Germinal center (tissue), 1 donor: ENCODE measurements at regions not wholly inside any gene's neighbourhood (a gene's known extent, or its start where the extent isn't known, plus 50 kb on each side); places are given as distances from the start of the nearest gene placed in this dataset.

ENCODE experiments used
- DNase-seq: peaks from one replicate; pipeline ENCODE4 v3.0.0; 2012; ENCODE audit warnings: mixed read lengths, low spot score

DNA sequence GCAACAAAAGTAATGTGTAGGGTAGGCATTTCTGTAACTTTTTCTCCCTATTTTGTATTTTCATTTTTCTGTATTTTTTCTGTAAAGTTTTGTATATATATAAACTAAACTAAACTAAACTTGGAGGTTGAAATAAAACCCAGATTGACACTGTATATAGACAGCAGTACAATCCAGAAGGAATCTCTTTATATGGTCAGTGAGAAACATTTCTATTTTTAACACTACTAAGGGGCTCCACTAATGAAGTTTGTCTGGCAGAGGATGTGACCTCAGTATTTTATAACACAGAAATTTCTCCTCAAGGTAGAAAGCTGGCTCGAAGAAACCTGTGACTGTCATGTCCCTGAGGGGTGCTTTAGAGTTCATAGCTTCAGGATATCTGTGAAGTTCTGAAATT lies 959.2 kb downstream of the ADGRL3 start:
- DNase-seq, result no peak

DNA sequence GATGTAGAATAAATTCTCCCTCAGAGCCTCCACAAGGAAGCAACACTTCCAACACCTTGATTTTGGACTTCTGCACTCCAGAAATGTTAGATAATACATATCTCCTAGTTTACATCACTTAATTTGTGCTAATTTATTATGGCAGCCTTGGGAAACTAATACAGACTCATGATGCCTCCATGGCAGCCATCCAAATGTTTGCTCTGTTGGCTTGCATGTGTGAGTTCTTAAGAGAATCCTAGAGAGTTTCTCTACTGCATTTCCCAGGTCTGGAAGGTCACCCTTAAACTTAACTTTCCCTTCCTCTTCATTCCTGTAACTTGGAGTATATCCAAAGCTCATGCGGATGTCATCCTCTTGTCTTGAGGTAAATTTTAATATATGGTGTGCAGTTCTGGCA lies 956.1 kb downstream of the ADGRL3 start:
- DNase-seq, result no peak

DNA sequence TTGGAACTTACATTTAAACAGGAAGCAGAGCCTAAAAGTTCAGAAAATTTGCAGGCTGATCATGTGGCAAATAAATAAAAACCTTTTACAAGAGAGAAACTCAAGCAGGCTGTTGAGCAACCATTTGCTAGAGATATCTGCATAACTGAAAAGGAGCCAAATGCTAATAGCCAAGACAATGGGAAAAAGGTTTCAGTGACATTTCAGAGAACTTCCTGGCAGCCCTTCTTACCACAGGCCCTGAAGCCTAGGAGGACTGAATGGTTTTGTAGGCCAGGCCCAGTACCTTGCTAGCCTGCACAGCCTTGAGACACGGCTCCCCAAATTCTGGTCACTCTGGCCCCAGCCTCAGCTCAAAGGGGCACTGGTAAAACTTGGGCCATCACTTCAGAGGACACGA lies 945.1 kb downstream of the ADGRL3 start:
- DNase-seq, result no peak

DNA sequence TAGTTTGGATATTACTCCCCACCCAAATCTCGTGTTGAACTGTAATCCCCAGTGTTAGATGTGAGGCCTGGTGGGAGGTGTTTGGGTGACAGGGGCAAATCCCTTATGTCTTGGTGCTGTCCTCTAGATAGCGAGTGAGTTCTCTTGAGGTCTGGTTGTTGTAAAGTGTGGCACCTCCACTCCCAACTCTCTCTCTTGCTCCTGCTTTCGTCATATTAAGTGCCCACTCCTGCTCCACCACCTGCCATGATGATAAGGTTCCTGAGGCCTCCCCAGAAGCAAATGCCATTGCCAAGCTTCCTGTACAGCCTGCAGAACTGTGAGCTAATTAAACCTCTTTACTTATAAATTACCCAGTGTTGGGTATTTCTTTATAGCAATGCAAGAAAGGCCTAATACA lies 944.3 kb downstream of the ADGRL3 start:
- no peak for DNase-seq

DNA sequence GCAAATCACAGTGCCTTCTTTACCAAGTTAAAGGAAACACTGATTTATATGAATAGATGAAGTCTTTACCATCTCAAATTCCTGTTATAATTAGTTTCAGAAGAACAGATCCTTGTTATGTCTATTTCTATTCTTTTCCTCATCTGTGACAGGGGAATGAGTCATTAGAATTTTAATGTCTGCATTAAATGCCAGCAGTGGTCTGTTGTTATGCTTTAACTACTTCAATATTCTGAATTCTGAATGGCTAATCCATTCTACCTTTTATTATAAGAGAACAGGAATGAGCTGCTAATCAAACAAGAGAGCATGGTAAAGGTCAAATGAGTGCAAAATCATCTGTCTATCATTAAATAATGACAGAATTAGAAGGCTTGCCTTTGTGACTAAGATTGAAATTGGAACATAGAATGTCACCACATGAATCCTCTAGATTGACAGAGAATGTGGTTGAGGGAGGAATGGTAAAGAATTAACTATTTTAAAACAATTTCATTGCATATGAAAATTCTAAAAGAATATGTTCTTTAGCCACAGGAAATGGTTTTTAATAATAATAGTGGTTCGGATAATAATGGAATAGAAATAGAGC lies 935.5 kb downstream of the ADGRL3 start:
- DNase-seq, result no peak

DNA sequence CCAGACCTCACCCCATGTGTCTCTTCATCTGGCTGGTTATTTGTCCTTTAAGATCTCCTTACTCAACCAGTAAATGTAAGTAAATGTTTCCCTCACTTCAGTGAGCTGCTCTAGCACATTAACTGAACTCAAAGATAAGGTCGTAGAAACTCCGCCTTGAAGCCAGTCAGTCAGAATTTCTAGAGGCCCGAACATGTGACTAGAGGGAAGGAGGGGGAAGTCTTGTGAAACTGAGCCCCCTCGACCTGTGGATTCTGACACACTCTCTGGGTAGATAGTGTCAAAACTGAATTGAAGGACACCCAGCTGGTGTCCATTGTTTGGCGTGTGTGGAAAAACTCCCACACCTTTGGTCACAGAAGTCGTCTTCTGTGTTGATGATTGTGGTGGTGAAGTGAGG lies 933.9 kb downstream of the ADGRL3 start:
- DNase-seq, result no peak

- no peak for DNase-seq
Measured at GRCh38 chr4:62133101-62133897, 933.2 kb downstream of the ADGRL3 start.

DNA sequence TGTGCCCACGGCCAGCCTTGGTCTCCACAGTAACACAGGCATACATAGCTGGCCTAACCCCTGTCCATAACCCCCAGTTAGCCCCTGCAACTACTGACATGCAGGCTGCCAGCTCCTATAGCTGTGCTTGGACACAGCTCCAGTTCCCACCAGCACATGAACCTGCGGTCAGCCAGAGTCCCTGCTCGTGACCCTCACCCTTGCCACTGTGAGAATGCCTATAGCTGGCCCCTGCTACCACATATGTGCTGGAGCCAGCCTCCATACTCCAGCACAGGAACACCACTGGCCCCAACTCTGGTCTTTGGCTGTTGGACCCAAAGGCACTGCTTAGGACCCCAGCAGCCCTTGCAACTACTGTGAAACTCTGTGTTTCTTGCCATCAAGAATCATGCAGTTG lies 930.9 kb downstream of the ADGRL3 start:
- no peak for DNase-seq

DNA sequence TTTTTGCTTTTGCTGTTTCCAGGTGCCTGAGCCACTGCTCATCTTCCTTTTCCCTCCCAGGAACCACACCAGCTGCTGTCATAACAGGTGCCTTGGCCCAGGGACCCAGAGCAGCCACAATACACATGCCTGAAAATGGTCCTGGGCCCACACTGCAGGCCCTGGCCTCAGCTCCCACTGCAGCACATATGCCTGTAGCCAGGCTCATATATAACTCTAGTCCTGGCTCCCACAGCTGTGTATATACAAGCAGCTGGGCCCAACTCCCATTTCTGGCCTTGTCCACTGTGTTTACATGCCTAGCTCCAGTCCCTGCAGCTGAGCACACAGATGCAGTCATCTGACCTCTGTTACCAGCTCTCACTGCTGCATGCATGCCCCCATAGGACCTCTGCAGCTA lies 930.5 kb downstream of the ADGRL3 start:
- DNase-seq, result no peak

GRCh38 chr4:62130230-62130629 lies 930.1 kb downstream of the ADGRL3 start:
- no peak for DNase-seq
